ENCODE measurements at regions not wholly inside any gene's neighbourhood (a gene's known extent, or its start where the extent isn't known, plus 50 kb on each side); places are given as distances from the start of the nearest gene placed in this dataset.

DNA sequence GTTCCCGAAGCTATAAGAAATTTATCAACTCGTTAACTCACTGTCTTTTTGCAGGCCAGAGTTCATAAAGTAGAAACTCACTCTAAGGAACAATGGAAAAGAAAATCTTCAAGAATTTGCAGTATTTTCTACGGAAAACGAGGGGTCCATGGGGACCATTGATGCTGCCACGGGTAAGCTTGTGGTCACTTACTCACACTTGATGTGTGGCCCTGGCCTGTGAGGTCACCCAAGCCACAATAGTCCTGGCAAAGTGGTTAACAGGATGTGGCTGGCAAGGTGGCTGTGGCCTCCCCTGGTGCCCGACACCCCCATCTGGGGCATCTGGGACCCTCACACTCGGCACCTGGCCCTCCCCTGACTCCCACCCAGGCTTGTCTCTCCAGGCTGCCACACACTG is 123.4 kb downstream of the C6orf118 start:
- no peak for TF ChIP-seq ZNF3 (CRISPR knock-in tag; IDR thresholded peaks at IDR 0.05)
- TF ChIP-seq EZH2 (conservative IDR thresholded peaks at IDR 0.05; ENCODE audit: low read depth, low read length): no peak
- TF ChIP-seq GLI4 (CRISPR knock-in tag; IDR thresholded peaks at IDR 0.05; ENCODE audit: borderline replicate concordance): no peak
- TF ChIP-seq FOXK1 (CRISPR knock-in tag; IDR thresholded peaks at IDR 0.05; ENCODE audit: borderline replicate concordance, low read depth): no peak
- no peak for TF ChIP-seq PHF8 (CRISPR knock-in tag; IDR thresholded peaks at IDR 0.05)
- TF ChIP-seq, protein P1, sequence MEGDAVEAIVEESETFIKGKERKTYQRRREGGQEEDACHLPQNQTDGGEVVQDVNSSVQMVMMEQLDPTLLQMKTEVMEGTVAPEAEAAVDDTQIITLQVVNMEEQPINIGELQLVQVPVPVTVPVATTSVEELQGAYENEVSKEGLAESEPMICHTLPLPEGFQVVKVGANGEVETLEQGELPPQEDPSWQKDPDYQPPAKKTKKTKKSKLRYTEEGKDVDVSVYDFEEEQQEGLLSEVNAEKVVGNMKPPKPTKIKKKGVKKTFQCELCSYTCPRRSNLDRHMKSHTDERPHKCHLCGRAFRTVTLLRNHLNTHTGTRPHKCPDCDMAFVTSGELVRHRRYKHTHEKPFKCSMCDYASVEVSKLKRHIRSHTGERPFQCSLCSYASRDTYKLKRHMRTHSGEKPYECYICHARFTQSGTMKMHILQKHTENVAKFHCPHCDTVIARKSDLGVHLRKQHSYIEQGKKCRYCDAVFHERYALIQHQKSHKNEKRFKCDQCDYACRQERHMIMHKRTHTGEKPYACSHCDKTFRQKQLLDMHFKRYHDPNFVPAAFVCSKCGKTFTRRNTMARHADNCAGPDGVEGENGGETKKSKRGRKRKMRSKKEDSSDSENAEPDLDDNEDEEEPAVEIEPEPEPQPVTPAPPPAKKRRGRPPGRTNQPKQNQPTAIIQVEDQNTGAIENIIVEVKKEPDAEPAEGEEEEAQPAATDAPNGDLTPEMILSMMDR (CRISPR knock-in tag; IDR thresholded peaks at IDR 0.05): no peak
- TF ChIP-seq ZNF274 (CRISPR knock-in tag; IDR thresholded peaks at IDR 0.05): no peak
- TF ChIP-seq JUNB (CRISPR knock-in tag; IDR thresholded peaks at IDR 0.05; ENCODE audit: borderline replicate concordance): no peak

All from HepG2 (cell line).